H1 (cell line): ENCODE measurements at regions not wholly inside any gene's neighbourhood (a gene's known extent, or its start where the extent isn't known, plus 50 kb on each side); places are given as distances from the start of the nearest gene placed in this dataset.

Source experiments
- RNF2 ChIP-seq: fragments of 200-900, 300-1000 bp; sonication (generic); IDR thresholded peaks from 2 replicates; pipeline ENCODE4 v1.7.1; 2016; ENCODE audit warnings: borderline replicate concordance, low read depth, mild to moderate bottlenecking, antibody characterized with exemption, low read length; ENCODE audit not compliant: poor library complexity, severe bottlenecking; ENCODE audit errors: missing control alignments

DNA sequence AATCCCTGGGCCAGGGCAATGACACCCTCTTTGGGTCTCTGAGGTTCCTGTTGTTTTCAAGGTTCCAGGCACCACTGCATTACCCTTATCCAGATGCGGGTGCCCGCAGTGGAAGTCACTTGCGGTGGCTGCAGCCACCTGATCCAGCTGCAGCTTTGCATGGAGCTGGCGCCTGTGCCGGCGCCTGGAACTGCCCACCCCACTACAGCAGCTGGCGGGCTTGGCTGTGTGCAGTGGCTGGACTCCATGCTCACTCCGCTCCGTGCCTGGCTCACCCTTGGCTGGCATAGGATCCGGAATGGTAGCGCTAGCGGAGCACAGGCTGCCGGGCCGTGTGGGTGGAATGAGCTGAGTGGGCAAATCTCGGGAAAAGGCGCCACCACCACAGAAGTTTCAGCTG, 832.6 kb upstream of the CADM2 start (continued):
- no peak for TF ChIP-seq RNF2
